ENCODE measurements at regions not wholly inside any gene's neighbourhood (a gene's known extent, or its start where the extent isn't known, plus 50 kb on each side); places are given as distances from the start of the nearest gene placed in this dataset.

GRCh38 chr10:113335592-113335991 lies 217.3 kb upstream of the HABP2 start:
- ATAC-seq (no peak), FAIRE-seq (no peak), DNase-seq (ENCODE audit: extremely low read depth in 1 of 4, low spot score in 3 of 4) (no peak)
- H3K36me3 ChIP-seq (ENCODE audit: control insufficient read depth, insufficient read depth, low read length), result no peaks in the 10 kb centered on the region
- H3K9me3 ChIP-seq (replicated peaks; ENCODE audit: control insufficient read depth, insufficient read depth, low read depth, low read length), result no peaks in the 10 kb centered on the region
- POLR2A ChIA-PET, result no interaction called here
- 0% methylated on average over 1 of the region's 2 CpGs for WGBS (ENCODE audit: insufficient coverage, low coverage, missing lambda C conversion rate)
- H3K27me3 ChIP-seq (ENCODE audit: control insufficient read depth in 2 of 2, insufficient read depth in 2 of 2, low read length in 2 of 2), result no peaks in the 10 kb centered on the region; a peak in 1 of 5 replicates
- H3K79me2 ChIP-seq (ENCODE audit: control insufficient read depth, insufficient read depth, low read length), result no peaks in the 10 kb centered on the region
- no peak overlapping the region for H3K9ac ChIP-seq (ENCODE audit: insufficient read depth in 1 of 2, low read depth in 2 of 2, low read length in 2 of 2)
- H2AFZ ChIP-seq (ENCODE audit: low read depth, low read length), result no peak overlapping the region
- CTCF ChIA-PET (ENCODE audit: low intra/inter-chr PET ratio), result interaction anchor here (0.5 kb wide), 1 partner anchor 15 kb away, joined by 3 read pairs; no protein-coding TSS in a partner anchor
- intact Hi-C loops (cut with micrococcal nuclease), result no loop called here
- no peak overlapping the region for H3K4me3 ChIP-seq
- in situ Hi-C loops (cut with MboI), result no loop called here
- H4K20me1 ChIP-seq (replicated peaks; ENCODE audit: control insufficient read depth, insufficient read depth, low read length), result no peaks in the 10 kb centered on the region
- no peaks in the 10 kb centered on the region for H3K9me1 ChIP-seq (ENCODE audit: control insufficient read depth, insufficient read depth, low read length)
- no peaks in the 10 kb centered on the region for H3K4me1 ChIP-seq (replicated peaks in 1 of 2; ENCODE audit: control insufficient read depth in 2 of 2, insufficient read depth in 2 of 2, low read length in 2 of 2)
- H3K4me2 ChIP-seq (ENCODE audit: insufficient read depth, low read length), result no peak overlapping the region
- no peak overlapping the region for H3K27ac ChIP-seq (ENCODE audit: extremely low read depth, low read depth, low read length)
- BruUV-seq (replicated peaks), result no TSS peak
- TF ChIP-seq ZNF354B (CRISPR knock-in tag; IDR thresholded peaks at IDR 0.05), result no peak
- TF ChIP-seq ZNF639 (CRISPR knock-in tag; conservative IDR thresholded peaks at IDR 0.05 in 1 of 2, IDR thresholded peaks at IDR 0.05 in 1 of 2), result no peak
- TF ChIP-seq RBM25 (IDR thresholded peaks at IDR 0.05; ENCODE audit: low read depth, low read length, severe bottlenecking), result no peak
- TF ChIP-seq HMG20B (CRISPR knock-in tag; IDR thresholded peaks at IDR 0.05), result no peak
- TF ChIP-seq TEAD1 (CRISPR knock-in tag; IDR thresholded peaks at IDR 0.05), result no peak
- no peak for TF ChIP-seq SNRNP70 (optimal IDR thresholded peaks at IDR 0.05; ENCODE audit: low read depth, low read length)
- TF ChIP-seq ZNF217 (CRISPR knock-in tag; IDR thresholded peaks at IDR 0.05), result no peak
- no peak for TF ChIP-seq MCM5 (IDR thresholded peaks at IDR 0.05; ENCODE audit: low read depth)
- no peak for TF ChIP-seq NCOR1 (IDR thresholded peaks at IDR 0.05)
- no peak for TF ChIP-seq RNF219 (CRISPR knock-in tag; IDR thresholded peaks at IDR 0.05)
- TF ChIP-seq ZNF12 (CRISPR knock-in tag; IDR thresholded peaks at IDR 0.05), result no peak
- no peak for TF ChIP-seq BRF2 (IDR thresholded peaks at IDR 0.05; ENCODE audit: borderline replicate concordance, insufficient read depth, insufficient read length)
- no peak for TF ChIP-seq TSC22D4 (tag; IDR thresholded peaks at IDR 0.05)
- TF ChIP-seq SMAD2 (IDR thresholded peaks at IDR 0.05; ENCODE audit: low read depth, low read length), result no peak
- no peak for TF ChIP-seq DLX4 (CRISPR knock-in tag; IDR thresholded peaks at IDR 0.05)

All from K562 (cell line).